ENCODE measurements at regions not wholly inside any gene's neighbourhood (a gene's known extent, or its start where the extent isn't known, plus 50 kb on each side); places are given as distances from the start of the nearest gene placed in this dataset.
A peak's percentile ranks its signal among the peaks of the same experiment; 100 is the strongest.

GRCh38 chr3:116767726-116768125, 58.1 kb downstream of the TUSC7 start:
- no peak for DNase-seq

GRCh38 chr3:116770815-116771450, 61.4 kb downstream of the TUSC7 start:
- peak; percentile 80 for DNase-seq

GRCh38 chr3:116776880-116777785, 67.6 kb downstream of the TUSC7 start:
- no peak for DNase-seq

GRCh38 chr3:116785226-116785625, 75.6 kb downstream of the TUSC7 start:
- no peak for DNase-seq

- DNase-seq: no peak
Observed at GRCh38 chr3:116802651-116803050, 93.1 kb downstream of the TUSC7 start.

GRCh38 chr3:116806351-116806750, 96.8 kb downstream of the TUSC7 start:
- no peak for DNase-seq

GRCh38 chr3:116808725-116809124, 99.1 kb downstream of the TUSC7 start:
- no peak for DNase-seq

GRCh38 chr3:116809208-116809607, 99.6 kb downstream of the TUSC7 start:
- no peak for DNase-seq

GRCh38 chr3:116811754-116812153, 102.2 kb downstream of the TUSC7 start:
- no peak for DNase-seq

- DNase-seq: no peak
Observed at GRCh38 chr3:116812949-116813348, 103.4 kb downstream of the TUSC7 start.

GRCh38 chr3:116815321-116815720, 105.7 kb downstream of the TUSC7 start:
- DNase-seq: no peak

- no peak for DNase-seq
Observed at GRCh38 chr3:116815831-116816588, 106.4 kb downstream of the TUSC7 start.

- DNase-seq: no peak
Observed at GRCh38 chr3:116821371-116821770, 111.8 kb downstream of the TUSC7 start.

GRCh38 chr3:116824208-116824607, 114.6 kb downstream of the TUSC7 start:
- no peak for DNase-seq

GRCh38 chr3:116833202-116833601, 123.6 kb downstream of the TUSC7 start:
- no peak for DNase-seq

- no peak for DNase-seq
Observed at GRCh38 chr3:116834816-116835215, 125.2 kb downstream of the TUSC7 start.

GRCh38 chr3:116835658-116836057, 126.1 kb downstream of the TUSC7 start:
- no peak for DNase-seq

GRCh38 chr3:116836286-116836685, 126.7 kb downstream of the TUSC7 start:
- no peak for DNase-seq

GRCh38 chr3:116837483-116837882, 127.9 kb downstream of the TUSC7 start:
- DNase-seq: no peak

- no peak for DNase-seq
Observed at GRCh38 chr3:116841003-116841735, 131.6 kb downstream of the TUSC7 start.

- no peak for DNase-seq
Observed at GRCh38 chr3:116842254-116842957, 132.8 kb downstream of the TUSC7 start.

- DNase-seq: no peak
Observed at GRCh38 chr3:116848248-116848829, 138.8 kb downstream of the TUSC7 start.

Data from NCI-H345 (cell line).